Body of pancreas (tissue), 4 donors: ENCODE measurements at regions not wholly inside any gene's neighbourhood (a gene's known extent, or its start where the extent isn't known, plus 50 kb on each side); places are given as distances from the start of the nearest gene placed in this dataset.
"Not testable (repeated sequence)": the region's sequence is repeated elsewhere in the genome, so short reads cannot be mapped to it uniquely, and the experiment has no call there.

Source experiments
- ATAC-seq: fragments of 150-250 bp; one replicate; pipeline ENCODE4 v1.9.1; 2016
- DNase-seq, 4 donors: peaks; one replicate each; pipeline ENCODE4 v3.0.0-alpha.2; 2019
- H3K27ac ChIP-seq, 4 donors: fragments of 200-600 bp; sonication (generic); 1 replicate in 3 of 4; 2 replicates in 1 of 4; pipeline versions ENCODE4 v1.5.1 to v1.6.1; 2016 to 2019; ENCODE audit warnings: mild to moderate bottlenecking in 1 of 4, mixed read lengths in 1 of 4, moderate library complexity in 1 of 4
- H3K27me3 ChIP-seq, 2 donors: fragments of 200-600 bp; sonication (generic); one replicate each; pipeline ENCODE4 v1.6.0; 2016; ENCODE audit warnings: mild to moderate bottlenecking in 1 of 2
- H3K36me3 ChIP-seq, 2 donors: fragments of 200-600 bp; sonication (generic); replicated peaks in 1 of 2; 2 replicates each; pipeline ENCODE4 v1.5.1; 2016; ENCODE audit warnings: low read depth in 2 of 2; ENCODE audit not compliant: insufficient read depth in 1 of 2
- H3K4me1 ChIP-seq: fragments of 200-600 bp; sonication (generic); one replicate; pipeline ENCODE4 v1.6.0; 2016
- H3K4me3 ChIP-seq, 2 donors: fragments of 200-600 bp; sonication (generic); 1 replicate in 1 of 2; 2 replicates in 1 of 2; pipeline ENCODE4 v1.5.1; 2016 to 2019
- H3K9me3 ChIP-seq, 3 donors: fragments of 200-600 bp; sonication (generic); 1 replicate in 2 of 3; 2 replicates in 1 of 3; pipeline ENCODE4 v1.5.1; 2016
- CTCF ChIP-seq, 7 experiments: fragments of 450-650 bp in 4 of 7; fragments of 200-600 bp in 3 of 7; sonication (generic) in 3 of 7; IDR thresholded peaks; one replicate each; pipeline ENCODE4 v1.5.1; 2016 to 2019; ENCODE audit warnings: antibody characterized with exemption in 7 of 7
- POLR2A ChIP-seq, 3 donors: fragments of 450-650 bp; IDR thresholded peaks; one replicate each; pipeline ENCODE4 v1.6.1; 2016; ENCODE audit warnings: antibody characterized with exemption in 3 of 3, mild to moderate bottlenecking in 2 of 3
- WGBS, 2 donors: methylation state at CpG; one replicate each; pipeline ENCODE4 v1.1.5; 2017; 5-methylcytosine and 5-hydroxymethylcytosine counted together
- intact Hi-C: fragments of 100-400 bp; cut with DNase I; formaldehyde crosslinking; loops from one replicate; pipeline ENCODE4 v1.15.1; 2023

- H3K4me3 ChIP-seq, DNase-seq, H3K36me3 ChIP-seq, H3K27ac ChIP-seq, H3K4me1 ChIP-seq, intact Hi-C loops, ATAC-seq, H3K27me3 ChIP-seq, H3K9me3 ChIP-seq: not testable (repeated sequence)
- 87 to 91% methylated on average over 16 of the region's 16 CpGs for WGBS, 2 donors
Measured at GRCh38 chr2:179385756-179386155, 121.1 kb upstream of the SESTD1 start.

GRCh38 chr2:179383975-179384374 lies 119.3 kb upstream of the SESTD1 start:
- H3K4me3 ChIP-seq, result no peak overlapping the region
- no peaks in the 10 kb centered on the region for H3K27me3 ChIP-seq
- intact Hi-C loops, result no loop called here
- H3K36me3 ChIP-seq, result no peaks in the 10 kb centered on the region
- no peak for DNase-seq
- H3K4me1 ChIP-seq, result no peaks in the 10 kb centered on the region
- 57 to 68% methylated on average over 1 of the region's 1 CpG for WGBS, 2 donors
- TF ChIP-seq POLR2A (IDR thresholded peaks at IDR 0.05) (no peak), CTCF (IDR thresholded peaks at IDR 0.05) (no peak)
- no peak for ATAC-seq
- H3K27ac ChIP-seq, result no peak overlapping the region
- no peaks in the 10 kb centered on the region for H3K9me3 ChIP-seq

GRCh38 chr2:179377296-179377695 lies 112.7 kb upstream of the SESTD1 start:
- WGBS, 2 donors, result 38 to 47% methylated on average over 1 of the region's 1 CpG
- Histone ChIP-seq H3K9me3 (no peaks in the 10 kb centered on the region), H3K4me3 (no peak overlapping the region), H3K27me3 (no peaks in the 10 kb centered on the region), H3K4me1 (no peaks in the 10 kb centered on the region), H3K27ac (no peak overlapping the region), H3K36me3 (no peaks in the 10 kb centered on the region)
- TF ChIP-seq CTCF (IDR thresholded peaks at IDR 0.05) (no peak), POLR2A (IDR thresholded peaks at IDR 0.05) (no peak)
- intact Hi-C loops, result no loop called here
- ATAC-seq, result no peak
- DNase-seq, result no peak

- no peaks in the 10 kb centered on the region for H3K9me3 ChIP-seq
- intact Hi-C loops, result no loop called here
- no peak overlapping the region for H3K27ac ChIP-seq
- DNase-seq (no peak), ATAC-seq (no peak)
- no peaks in the 10 kb centered on the region for H3K4me1 ChIP-seq
- WGBS, 2 donors, result 82 to 91% methylated on average over 1 of the region's 1 CpG
- H3K36me3 ChIP-seq, result no peaks in the 10 kb centered on the region
- H3K27me3 ChIP-seq, result no peaks in the 10 kb centered on the region
- TF ChIP-seq POLR2A (IDR thresholded peaks at IDR 0.05) (no peak), CTCF (IDR thresholded peaks at IDR 0.05) (no peak)
- no peak overlapping the region for H3K4me3 ChIP-seq
Measured at GRCh38 chr2:179376881-179377280, 112.2 kb upstream of the SESTD1 start.

- H3K9me3 ChIP-seq, result no peaks in the 10 kb centered on the region
- H3K4me1 ChIP-seq, result no peaks in the 10 kb centered on the region
- no peak overlapping the region for H3K4me3 ChIP-seq
- TF ChIP-seq CTCF (IDR thresholded peaks at IDR 0.05) (no peak), POLR2A (IDR thresholded peaks at IDR 0.05) (no peak)
- ATAC-seq (no peak), DNase-seq (no peak)
- no peaks in the 10 kb centered on the region for H3K36me3 ChIP-seq
- 85% methylated on average over 4 of the region's 4 CpGs for WGBS, 2 donors
- intact Hi-C loops, result no loop called here
- H3K27ac ChIP-seq, result no peak overlapping the region
- H3K27me3 ChIP-seq, result no peaks in the 10 kb centered on the region
Measured at GRCh38 chr2:179373816-179374215, 109.2 kb upstream of the SESTD1 start.

- DNase-seq, H3K4me3 ChIP-seq, H3K4me1 ChIP-seq, intact Hi-C loops, ATAC-seq, H3K27me3 ChIP-seq, H3K9me3 ChIP-seq, H3K36me3 ChIP-seq, H3K27ac ChIP-seq: not testable (repeated sequence)
- whole genome bisulfite sequencing, 2 donors, result 96 to 98% methylated on average over 5 of the region's 5 CpGs
Measured at GRCh38 chr2:179365561-179365960, 100.9 kb upstream of the SESTD1 start.
